ENCODE measurements at regions not wholly inside any gene's neighbourhood (a gene's known extent, or its start where the extent isn't known, plus 50 kb on each side); places are given as distances from the start of the nearest gene placed in this dataset.
"Not testable (repeated sequence)": the region's sequence is repeated elsewhere in the genome, so short reads cannot be mapped to it uniquely, and the experiment has no call there.

GRCh38 chr6:30814146-30815040 lies 69.9 kb upstream of the DDR1 start:
- ATAC-seq (peak; percentile 41), DNase-seq (ENCODE audit: low spot score) (no peak)
- intact Hi-C loops (cut with DNase I), result no loop called here

DNA sequence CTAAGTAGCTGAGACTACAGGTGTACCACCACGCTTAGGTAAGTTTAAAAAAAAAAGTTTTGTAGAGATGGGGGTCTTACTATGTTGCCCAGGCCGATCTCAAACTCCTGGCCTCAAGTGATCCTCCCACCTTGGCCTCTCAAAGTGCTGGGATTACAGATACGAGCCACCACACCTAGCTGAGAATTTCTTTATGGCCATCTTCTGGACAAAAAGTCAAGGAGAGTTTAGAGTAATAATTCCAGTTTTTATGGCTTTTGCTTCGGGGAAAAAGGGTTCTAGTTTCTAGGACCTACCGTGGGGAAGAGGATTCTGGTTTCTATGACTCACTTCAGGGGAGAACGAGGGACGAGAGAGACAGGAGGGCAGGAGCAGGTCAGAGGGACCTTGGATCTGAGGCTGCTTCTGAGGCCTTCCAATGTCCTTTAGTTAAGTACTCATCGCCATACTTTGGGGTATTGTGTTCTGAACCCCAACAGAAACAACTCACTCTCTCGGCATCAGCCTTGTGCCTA lies 69.3 kb upstream of the IER3 start:
- DNase-seq (ENCODE audit: low spot score), result no peak
- ATAC-seq, result no peak
- intact Hi-C loops (cut with DNase I), result no loop called here

DNA sequence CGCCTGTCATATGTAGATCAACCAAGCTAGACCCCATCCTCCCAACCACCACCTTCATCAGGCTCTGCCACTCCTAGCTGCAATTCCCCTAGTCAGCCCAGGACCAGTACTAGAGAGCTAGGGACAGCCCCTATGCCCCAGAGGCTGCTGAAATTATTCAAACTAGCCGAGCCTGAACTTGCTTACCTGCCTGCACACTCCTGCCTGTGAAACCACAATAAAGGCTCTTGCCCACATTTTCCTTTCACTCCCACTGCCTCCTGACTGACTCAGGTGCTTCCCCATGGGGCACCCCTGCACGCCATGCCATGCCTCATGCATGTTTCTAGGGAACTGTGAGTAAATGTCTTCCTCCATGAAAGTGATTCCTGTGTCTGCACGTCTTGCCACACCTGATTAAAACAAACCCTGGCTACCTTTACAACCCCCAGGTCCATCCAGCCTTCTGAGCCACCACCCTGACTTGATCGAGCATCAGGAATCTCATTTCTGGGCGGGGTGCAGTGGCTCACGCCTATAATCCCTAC lies 66.5 kb upstream of the IER3 start:
- ATAC-seq (no peak), DNase-seq (ENCODE audit: low spot score) (no peak)
- intact Hi-C loops (cut with DNase I), result no loop called here

DNA sequence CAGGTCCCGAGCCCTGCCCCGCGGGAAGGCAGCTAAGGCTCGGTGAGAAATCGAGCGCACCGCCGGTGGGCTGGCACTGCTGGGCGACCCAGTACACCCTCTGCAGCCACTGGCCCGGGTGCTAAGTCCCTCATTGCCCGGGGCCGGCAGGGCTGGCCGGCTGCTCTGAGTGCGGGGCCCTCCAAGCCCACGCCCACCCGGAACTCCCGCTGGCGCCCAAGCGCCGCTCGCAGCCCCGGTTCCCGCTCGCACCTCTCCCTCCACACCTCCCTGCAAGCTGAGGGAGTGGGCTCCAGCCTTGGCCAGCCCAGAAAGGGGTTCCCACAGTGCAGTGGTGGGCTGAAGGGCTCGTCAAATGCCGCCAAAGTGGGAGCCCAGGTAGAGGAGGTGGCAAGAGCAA lies 63.2 kb upstream of the IER3 start:
- ATAC-seq; intact Hi-C loops (cut with DNase I): not testable (repeated sequence)

DNA sequence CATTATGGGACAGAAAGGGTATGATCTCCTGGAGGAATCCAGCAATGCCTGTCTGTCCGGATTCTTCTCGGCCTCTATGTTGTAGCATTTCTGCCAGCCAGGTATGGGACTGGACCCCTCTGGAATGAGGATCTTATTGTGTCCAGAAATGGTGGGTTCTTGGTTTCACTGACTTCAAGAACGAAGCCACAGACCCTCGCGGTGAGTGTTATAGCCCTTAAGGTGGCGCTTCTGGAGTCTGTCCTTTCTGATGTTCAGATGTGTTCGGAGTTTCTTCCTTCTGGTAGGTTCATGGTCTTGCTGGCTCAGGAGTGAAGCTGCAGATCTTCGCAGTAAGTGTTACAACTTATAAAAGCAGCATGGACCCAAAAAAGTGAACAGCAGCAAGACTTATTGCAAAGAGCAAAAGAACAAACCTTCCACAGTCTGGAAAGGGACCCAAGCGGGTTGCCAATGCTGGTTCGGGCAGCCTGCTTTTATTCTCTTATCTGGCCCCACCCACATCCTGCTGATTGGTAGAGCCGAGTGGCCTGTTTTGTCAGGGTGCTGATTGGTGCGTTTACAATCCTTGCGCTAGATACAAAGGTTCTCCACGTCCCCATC lies 62.3 kb upstream of the IER3 start:
- ATAC-seq (no peak), DNase-seq (ENCODE audit: low spot score) (no peak)
- intact Hi-C loops (cut with DNase I), result no loop called here

More for the DNA sequence above, 63.2 kb upstream of the IER3 start:
- not testable (repeated sequence) for DNase-seq (ENCODE audit: low spot score)

GRCh38 chr6:30804333-30804732 lies 60.0 kb upstream of the IER3 start:
- no peak for ATAC-seq
- no peak for DNase-seq (ENCODE audit: low spot score)
- intact Hi-C loops (cut with DNase I), result no loop called here

DNA sequence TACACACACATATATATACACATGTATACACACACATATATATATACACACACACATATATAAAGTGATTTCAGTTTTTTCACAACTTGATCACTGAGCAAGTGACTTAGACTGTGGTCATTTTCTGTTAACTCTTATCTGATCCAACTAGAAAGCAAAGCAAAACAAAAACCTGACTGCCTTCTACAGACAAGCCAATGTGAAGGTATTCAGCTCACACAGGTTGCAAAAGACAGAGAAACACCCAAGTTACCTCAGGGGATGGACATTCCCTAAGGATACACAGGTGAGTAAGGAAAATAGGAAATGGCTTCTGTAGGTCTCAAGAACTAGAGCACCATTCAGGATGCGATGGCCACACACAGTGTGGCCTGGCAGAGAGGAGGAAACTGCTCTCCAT lies 58.4 kb upstream of the IER3 start:
- intact Hi-C loops (cut with DNase I), result no loop called here
- ATAC-seq, result no peak
- DNase-seq (ENCODE audit: low spot score), result no peak

DNA sequence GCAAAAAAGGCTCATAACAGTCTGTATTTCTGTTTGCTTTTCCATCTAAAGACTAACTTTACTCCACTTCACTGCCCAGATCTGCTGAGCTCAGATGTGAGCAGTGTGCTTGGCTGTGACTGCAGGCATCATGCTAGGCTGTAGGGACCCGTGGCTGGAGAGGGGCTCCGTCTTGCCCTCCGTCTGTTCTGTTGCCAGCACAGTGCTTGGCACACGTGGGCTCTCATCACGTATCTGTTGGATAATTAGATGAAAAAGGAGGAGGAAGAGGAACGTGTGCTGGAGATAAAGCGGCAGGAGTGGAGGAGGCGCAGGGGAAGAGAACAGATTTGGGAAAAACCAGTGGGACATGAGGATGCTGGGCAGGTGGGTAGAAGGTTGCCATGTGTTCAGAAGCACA lies 57.6 kb upstream of the IER3 start:
- no peak for DNase-seq (ENCODE audit: low spot score)
- intact Hi-C loops (cut with DNase I), result no loop called here
- ATAC-seq, result no peak

GRCh38 chr6:30800871-30801270 lies 56.5 kb upstream of the IER3 start:
- peak; percentile 93 for ATAC-seq
- intact Hi-C loops (cut with DNase I), result no loop called here
- no peak for DNase-seq (ENCODE audit: low spot score)

- ATAC-seq, result no peak
- DNase-seq (ENCODE audit: low spot score), result no peak
- intact Hi-C loops (cut with DNase I), result no loop called here
These were observed 54.9 kb upstream of the IER3 start for GRCh38 chr6:30799210-30799609.

GRCh38 chr6:30798494-30798893 lies 54.1 kb upstream of the IER3 start:
- intact Hi-C loops (cut with DNase I), result no loop called here
- ATAC-seq, result no peak

GRCh38 chr6:30795549-30796293 lies 51.4 kb upstream of the IER3 start:
- intact Hi-C loops (cut with DNase I), result no loop called here
- no peak for DNase-seq (ENCODE audit: low spot score)
- ATAC-seq, result no peak

More at GRCh38 chr6:30798494-30798893, 54.1 kb upstream of the IER3 start:
- no peak for DNase-seq (ENCODE audit: low spot score)

All from sciatic nerve (tissue), 2 donors.